22Rv1 (cell line): ENCODE measurements at regions not wholly inside any gene's neighbourhood (a gene's known extent, or its start where the extent isn't known, plus 50 kb on each side); places are given as distances from the start of the nearest gene placed in this dataset.

Experiments
- CTCF ChIP-seq: fragments of 450-650 bp; IDR thresholded peaks from 2 replicates; pipeline ENCODE4 v1.5.1; 2017; ENCODE audit warnings: mild to moderate bottlenecking
- ZFX ChIP-seq: fragments of 450-650 bp; IDR thresholded peaks from 2 replicates; pipeline ENCODE4 v1.6.1; 2017; ENCODE audit warnings: antibody characterized with exemption, borderline replicate concordance

GRCh38 chr13:106238690-106239089 is 296.8 kb downstream of the EFNB2 start:
- TF ChIP-seq CTCF (no peak), ZFX (no peak)
